ENCODE measurements at regions not wholly inside any gene's neighbourhood (a gene's known extent, or its start where the extent isn't known, plus 50 kb on each side); places are given as distances from the start of the nearest gene placed in this dataset.

DNA sequence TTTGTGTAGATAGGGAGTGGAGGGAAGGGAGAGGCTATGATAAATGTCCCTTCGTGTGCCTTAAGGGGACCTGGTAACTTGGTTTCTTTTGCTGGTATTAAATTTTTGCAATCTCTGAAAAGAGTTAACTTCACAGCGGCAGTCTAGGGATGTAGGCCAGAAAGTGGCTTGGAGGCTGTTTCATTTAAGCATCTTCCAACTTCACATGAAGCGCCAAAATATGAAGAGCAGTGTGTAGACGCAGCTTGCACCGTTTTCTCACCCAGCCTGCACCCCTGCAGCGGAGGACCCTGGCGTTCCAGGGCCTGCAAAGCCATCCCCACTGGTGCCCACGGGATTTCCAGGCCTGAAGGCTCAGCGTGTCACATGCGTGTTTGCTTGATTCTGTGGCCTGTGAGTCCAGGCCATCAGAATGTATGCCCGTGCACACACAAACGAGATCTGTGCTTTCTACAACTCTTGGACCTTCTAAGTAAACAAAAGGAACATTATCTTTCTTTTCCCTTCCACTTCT, 87.2 kb upstream of the EPB41L3 start:
- Histone ChIP-seq H3K36me3 (ENCODE audit: control insufficient read depth in 2 of 2, insufficient read depth in 2 of 2, low read length in 1 of 2) (no peaks in the 10 kb centered on the region), H3K4me1 (ENCODE audit: control insufficient read depth in 2 of 2, insufficient read depth in 2 of 2, low read length in 1 of 2) (peaks cover 4 to 9% of the 10 kb centered on the region in 2 donors), H3K27ac (ENCODE audit: low read depth in 2 of 2, low read length in 1 of 2) (no peak overlapping the region), H3K9me3 (ENCODE audit: control insufficient read depth in 2 of 2, insufficient read depth in 1 of 2, low read depth in 1 of 2, low read length in 1 of 2) (no peaks in the 10 kb centered on the region), H3K27me3 (ENCODE audit: control insufficient read depth in 1 of 2, insufficient read depth in 2 of 2, low read length in 2 of 2) (peaks cover 3 to 4% of the 10 kb centered on the region in 2 donors), H3K4me3 (ENCODE audit: low read depth in 1 of 2, low read length in 2 of 2) (peak overlapping the region in 1 of 2 donors; percentile 6)
- WGBS, 2 donors = 50 to 58% methylated on average over 12 of the region's 12 CpGs

DNA sequence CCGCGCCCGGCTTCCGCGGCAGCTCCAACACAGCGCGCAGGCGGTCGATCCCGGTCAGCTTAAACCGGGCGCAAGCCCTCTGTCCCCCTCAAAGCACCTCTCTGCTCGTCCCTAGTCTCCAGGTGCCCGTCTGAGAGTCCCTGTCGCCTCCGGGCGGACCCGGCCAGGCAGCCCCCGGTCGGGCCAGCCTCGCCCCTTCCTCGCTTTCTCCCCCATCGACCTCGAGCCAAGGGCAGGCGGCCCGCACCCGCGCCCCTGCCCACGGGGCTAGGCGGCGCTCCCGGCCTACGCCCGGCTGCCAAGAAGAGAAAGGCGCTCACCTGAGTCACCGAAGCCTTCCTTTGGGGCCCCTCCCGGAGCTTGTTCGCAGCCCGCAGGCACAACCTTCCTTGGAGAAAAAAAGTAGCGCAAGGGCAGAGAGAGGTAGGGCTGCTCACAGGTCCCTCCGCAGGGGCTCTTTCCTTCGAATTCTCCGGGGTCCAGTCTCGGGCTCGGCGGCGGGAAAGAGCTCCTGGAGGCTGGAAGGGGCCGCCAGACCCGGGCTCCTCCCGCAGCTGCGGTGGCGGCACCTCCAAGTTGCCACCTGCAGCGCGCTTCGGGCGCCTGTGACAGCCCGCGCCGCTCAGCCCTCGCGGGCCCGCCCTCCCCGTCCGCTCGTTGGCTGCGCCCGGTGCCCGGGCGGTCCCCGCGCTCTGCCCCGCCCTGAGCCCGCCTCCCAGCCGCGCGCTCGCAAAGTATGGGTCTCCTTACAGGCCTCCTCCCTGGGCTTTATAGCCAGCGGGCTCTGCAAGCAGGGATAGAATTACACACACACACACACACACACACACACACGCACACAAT, 86.5 kb upstream of the EPB41L3 start:
- Histone ChIP-seq H3K36me3 (ENCODE audit: control insufficient read depth in 2 of 2, insufficient read depth in 2 of 2, low read length in 1 of 2) (no peaks in the 10 kb centered on the region), H3K4me3 (ENCODE audit: low read depth in 1 of 2, low read length in 2 of 2) (peak overlapping the region; percentile 55 to 60), H3K4me1 (ENCODE audit: control insufficient read depth in 2 of 2, insufficient read depth in 2 of 2, low read length in 1 of 2) (peaks cover 4 to 9% of the 10 kb centered on the region in 2 donors), H3K27me3 (ENCODE audit: control insufficient read depth in 1 of 2, insufficient read depth in 2 of 2, low read length in 2 of 2) (peaks cover 3 to 4% of the 10 kb centered on the region in 2 donors), H3K9me3 (ENCODE audit: control insufficient read depth in 2 of 2, insufficient read depth in 1 of 2, low read depth in 1 of 2, low read length in 1 of 2) (no peaks in the 10 kb centered on the region), H3K27ac (ENCODE audit: low read depth in 2 of 2, low read length in 1 of 2) (peak overlapping the region; percentile 17 to 46)
- WGBS, 2 donors = 1% methylated on average over 69 to 79 of the region's 79 CpGs

DNA sequence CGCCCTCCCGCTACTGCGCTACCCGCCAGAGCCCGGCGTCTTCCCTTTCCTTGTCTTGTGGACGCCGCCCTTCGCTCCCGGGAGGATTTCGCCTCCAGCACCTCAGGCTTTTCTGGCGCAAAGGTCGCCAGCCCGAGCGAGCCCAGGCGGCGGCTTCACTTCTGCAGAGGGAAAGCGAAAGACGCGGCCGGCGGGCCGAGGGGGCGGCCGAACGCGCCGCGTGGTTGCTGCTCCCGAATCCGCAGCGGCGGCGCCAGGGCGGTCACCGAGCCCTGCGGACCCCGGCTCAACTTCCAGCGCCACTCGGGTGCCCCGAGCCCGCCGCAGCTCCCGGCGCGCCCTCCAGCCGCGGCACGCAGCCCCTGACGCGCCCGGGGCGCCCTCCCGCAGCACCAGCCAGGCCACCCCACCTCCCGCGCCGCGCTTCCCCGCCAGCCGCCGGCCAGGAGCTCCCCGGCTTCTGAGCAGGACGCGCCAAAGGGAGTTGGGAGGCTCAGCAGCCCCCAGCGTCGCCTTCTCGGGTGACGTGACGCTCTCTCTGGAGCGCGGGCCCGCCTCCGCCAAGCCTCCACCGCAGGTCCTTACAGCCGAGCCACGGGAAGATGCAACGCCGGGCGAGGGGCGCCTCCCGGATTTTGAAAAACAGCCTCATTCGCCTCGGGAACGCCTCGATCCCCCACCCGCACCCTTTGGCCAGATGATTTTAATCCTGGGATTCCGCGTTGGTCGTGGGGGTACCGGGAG, 84.9 kb upstream of the EPB41L3 start:
- H3K27me3 ChIP-seq (ENCODE audit: control insufficient read depth in 1 of 2, insufficient read depth in 2 of 2, low read length in 2 of 2) = peaks cover 3 to 4% of the 10 kb centered on the region in 2 donors
- WGBS, 2 donors = 1% methylated on average over 60 to 90 of the region's 90 CpGs
- peak overlapping the region; percentile 55 to 60 for H3K4me3 ChIP-seq (ENCODE audit: low read depth in 1 of 2, low read length in 2 of 2)
- no peaks in the 10 kb centered on the region for H3K9me3 ChIP-seq (ENCODE audit: control insufficient read depth in 2 of 2, insufficient read depth in 1 of 2, low read depth in 1 of 2, low read length in 1 of 2)
- no peaks in the 10 kb centered on the region for H3K36me3 ChIP-seq (ENCODE audit: control insufficient read depth in 2 of 2, insufficient read depth in 2 of 2, low read length in 1 of 2)
- peaks cover 4 to 9% of the 10 kb centered on the region in 2 donors for H3K4me1 ChIP-seq (ENCODE audit: control insufficient read depth in 2 of 2, insufficient read depth in 2 of 2, low read length in 1 of 2)
- H3K27ac ChIP-seq (ENCODE audit: low read depth in 2 of 2, low read length in 1 of 2) = peak overlapping the region; percentile 5 to 46

DNA sequence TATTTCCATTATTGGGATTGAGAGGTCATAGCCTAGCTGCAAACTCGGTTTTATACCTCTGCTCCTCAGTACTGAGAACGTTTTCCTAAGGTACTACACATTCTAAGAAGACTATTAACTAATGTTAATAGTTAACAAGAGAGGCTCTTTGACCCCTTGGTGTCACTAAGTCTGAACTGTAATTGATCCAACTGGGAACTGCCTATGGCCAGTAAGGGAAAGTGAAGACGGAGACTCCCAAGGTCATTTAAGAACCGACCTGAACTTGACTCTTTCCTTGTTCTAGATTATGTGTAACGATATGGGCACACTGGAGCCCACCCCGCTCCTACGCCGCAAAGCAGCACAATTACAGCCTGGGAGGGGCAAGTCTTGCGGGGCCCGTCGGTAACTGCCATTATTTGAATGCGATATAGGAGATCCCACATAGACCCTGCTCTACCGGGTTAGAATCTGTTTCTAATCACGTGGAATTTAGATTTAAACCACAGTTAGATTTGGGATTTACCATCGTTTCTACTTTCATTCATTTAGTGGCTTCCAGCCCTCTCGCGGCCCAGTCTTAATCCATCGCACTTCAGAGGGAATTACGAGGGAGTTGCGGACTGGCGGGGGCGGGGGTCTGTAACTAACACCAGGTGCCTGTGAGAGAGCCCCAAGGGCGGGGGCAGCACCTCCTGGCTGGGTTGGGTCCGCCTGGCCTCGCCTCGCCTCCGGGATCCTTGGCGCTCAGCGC, 84.1 kb upstream of the EPB41L3 start:
- Histone ChIP-seq H3K27ac (ENCODE audit: low read depth in 2 of 2, low read length in 1 of 2) (no peak overlapping the region), H3K36me3 (ENCODE audit: control insufficient read depth in 2 of 2, insufficient read depth in 2 of 2, low read length in 1 of 2) (no peaks in the 10 kb centered on the region), H3K9me3 (ENCODE audit: control insufficient read depth in 2 of 2, insufficient read depth in 1 of 2, low read depth in 1 of 2, low read length in 1 of 2) (no peaks in the 10 kb centered on the region), H3K27me3 (ENCODE audit: control insufficient read depth in 1 of 2, insufficient read depth in 2 of 2, low read length in 2 of 2) (peaks cover 3 to 4% of the 10 kb centered on the region in 2 donors), H3K4me1 (ENCODE audit: control insufficient read depth in 2 of 2, insufficient read depth in 2 of 2, low read length in 1 of 2) (peaks cover 4 to 9% of the 10 kb centered on the region in 2 donors), H3K4me3 (ENCODE audit: low read depth in 1 of 2, low read length in 2 of 2) (peak overlapping the region; percentile 55 to 60)
- WGBS, 2 donors = 14 to 20% methylated on average over 28 to 29 of the region's 29 CpGs

DNA sequence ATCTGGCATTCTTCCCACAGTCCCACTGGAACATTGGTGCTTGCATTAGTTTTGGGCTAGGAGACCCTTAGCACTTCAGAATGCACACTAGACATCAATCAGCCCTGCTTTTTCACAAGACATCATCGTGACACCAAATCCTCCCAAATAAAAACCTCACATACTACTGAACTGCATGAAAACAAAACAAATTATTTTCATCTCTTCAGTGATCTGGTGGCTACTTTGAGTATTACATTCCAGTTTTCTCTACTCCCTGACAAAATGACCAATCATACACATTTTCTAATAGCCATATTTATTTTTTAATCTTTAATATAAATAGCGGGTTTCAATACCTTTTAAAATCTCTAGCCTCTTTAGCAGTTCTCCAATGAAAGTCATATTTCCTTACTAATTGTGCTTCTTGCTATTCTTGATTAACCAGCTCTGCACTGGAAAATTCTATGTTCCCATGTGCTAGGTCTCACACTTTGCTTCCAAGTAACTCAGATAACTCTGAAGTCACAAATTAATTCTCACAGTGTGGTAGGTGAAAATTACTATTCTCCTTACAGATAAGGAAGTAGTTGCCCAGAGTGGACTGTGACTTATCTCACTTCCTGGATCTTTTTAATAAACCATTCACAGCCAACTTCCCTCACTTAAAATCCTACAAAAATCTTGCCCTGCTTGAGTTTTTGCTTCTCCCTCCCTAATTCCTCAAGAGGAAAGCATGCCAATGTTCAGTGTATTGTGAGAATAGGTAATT, 82.5 kb upstream of the EPB41L3 start:
- peaks cover 0 to 4% of the 10 kb centered on the region in 2 donors for H3K27me3 ChIP-seq (ENCODE audit: control insufficient read depth in 1 of 2, insufficient read depth in 2 of 2, low read length in 2 of 2)
- no peaks in the 10 kb centered on the region for H3K9me3 ChIP-seq (ENCODE audit: control insufficient read depth in 2 of 2, insufficient read depth in 1 of 2, low read depth in 1 of 2, low read length in 1 of 2)
- no peaks in the 10 kb centered on the region for H3K36me3 ChIP-seq (ENCODE audit: control insufficient read depth in 2 of 2, insufficient read depth in 2 of 2, low read length in 1 of 2)
- no peak overlapping the region for H3K27ac ChIP-seq (ENCODE audit: low read depth in 2 of 2, low read length in 1 of 2)
- H3K4me1 ChIP-seq (ENCODE audit: control insufficient read depth in 2 of 2, insufficient read depth in 2 of 2, low read length in 1 of 2) = peaks cover 4 to 9% of the 10 kb centered on the region in 2 donors
- WGBS, 2 donors = 88 to 90% methylated on average over 2 of the region's 2 CpGs
- no peak overlapping the region for H3K4me3 ChIP-seq (ENCODE audit: low read depth in 1 of 2, low read length in 2 of 2)

DNA sequence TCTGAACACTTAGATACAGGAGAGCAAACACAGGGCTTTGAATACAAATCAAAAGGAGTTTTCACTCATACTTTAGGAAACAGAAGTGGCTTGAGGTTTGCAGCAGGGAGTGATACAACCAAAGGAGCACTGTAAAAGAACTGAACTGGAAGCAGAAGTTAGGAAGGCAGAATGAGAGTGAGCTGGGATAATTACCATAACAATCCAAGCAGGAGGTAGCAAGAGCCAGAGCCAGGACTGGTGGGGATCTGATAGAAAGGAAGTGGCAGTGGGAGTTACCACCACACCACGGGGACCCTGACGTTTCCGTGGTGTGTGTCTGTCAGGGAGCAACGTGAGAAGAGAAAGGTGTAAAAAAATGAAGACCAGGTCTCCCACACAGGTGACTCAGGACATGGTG, 81.3 kb upstream of the EPB41L3 start:
- Histone ChIP-seq H3K36me3 (ENCODE audit: control insufficient read depth in 2 of 2, insufficient read depth in 2 of 2, low read length in 1 of 2) (no peaks in the 10 kb centered on the region), H3K27ac (ENCODE audit: low read depth in 2 of 2, low read length in 1 of 2) (no peak overlapping the region), H3K27me3 (ENCODE audit: control insufficient read depth in 1 of 2, insufficient read depth in 2 of 2, low read length in 2 of 2) (peaks cover 0 to 4% of the 10 kb centered on the region in 2 donors), H3K4me3 (ENCODE audit: low read depth in 1 of 2, low read length in 2 of 2) (no peak overlapping the region), H3K4me1 (ENCODE audit: control insufficient read depth in 2 of 2, insufficient read depth in 2 of 2, low read length in 1 of 2) (peaks cover 1 to 7% of the 10 kb centered on the region in 2 donors), H3K9me3 (ENCODE audit: control insufficient read depth in 2 of 2, insufficient read depth in 1 of 2, low read depth in 1 of 2, low read length in 1 of 2) (no peaks in the 10 kb centered on the region)
- 51 to 58% methylated on average over 4 of the region's 4 CpGs for WGBS, 2 donors

DNA sequence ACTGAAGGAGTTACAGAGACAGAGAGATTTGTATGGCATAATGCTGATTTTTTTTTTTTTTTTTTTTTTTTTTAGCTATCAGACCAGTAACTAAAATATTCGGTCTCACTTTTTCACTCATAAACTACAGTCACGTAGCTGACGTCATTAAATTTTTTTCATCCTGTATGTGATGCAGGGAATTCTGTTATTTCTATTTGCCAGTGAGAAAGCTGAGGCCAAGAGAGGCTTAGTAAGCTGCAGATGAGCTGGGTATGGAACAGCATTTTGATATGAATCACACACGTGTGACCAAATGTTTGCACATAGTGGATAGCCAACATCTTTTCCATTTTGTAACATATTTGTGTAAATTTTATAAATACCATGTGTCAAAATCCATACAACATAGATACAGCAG, 79.1 kb upstream of the EPB41L3 start:
- WGBS, 2 donors = 85 to 87% methylated on average over 4 of the region's 4 CpGs

DNA sequence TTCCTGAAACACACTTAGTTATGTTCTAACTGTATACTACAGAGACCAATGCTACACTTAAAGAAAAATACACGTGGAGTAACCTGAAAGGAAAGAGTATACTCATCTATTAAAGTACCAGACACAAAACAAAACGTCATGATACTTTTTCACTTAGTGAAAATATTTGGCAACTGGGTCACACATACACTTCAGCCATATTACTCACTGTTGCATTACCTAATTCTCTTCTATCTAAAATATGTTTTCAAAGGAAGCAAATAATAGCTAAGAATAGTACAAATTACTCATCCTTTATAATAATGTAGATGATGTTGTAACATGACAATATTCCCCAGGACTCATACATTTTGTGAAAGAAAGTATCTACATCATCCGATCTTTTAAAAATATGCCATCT, 76.5 kb upstream of the EPB41L3 start:
- WGBS, 2 donors = 38 to 54% methylated on average over 3 of the region's 3 CpGs
- no peak overlapping the region for H3K27ac ChIP-seq (ENCODE audit: low read depth in 2 of 2, low read length in 1 of 2)
- no peaks in the 10 kb centered on the region for H3K4me1 ChIP-seq (ENCODE audit: control insufficient read depth in 2 of 2, insufficient read depth in 2 of 2, low read length in 1 of 2)
- no peaks in the 10 kb centered on the region for H3K36me3 ChIP-seq (ENCODE audit: control insufficient read depth in 2 of 2, insufficient read depth in 2 of 2, low read length in 1 of 2)
- H3K9me3 ChIP-seq (ENCODE audit: control insufficient read depth in 2 of 2, insufficient read depth in 1 of 2, low read depth in 1 of 2, low read length in 1 of 2) = no peaks in the 10 kb centered on the region
- H3K4me3 ChIP-seq (ENCODE audit: low read depth in 1 of 2, low read length in 2 of 2) = no peak overlapping the region
- no peaks in the 10 kb centered on the region for H3K27me3 ChIP-seq (ENCODE audit: control insufficient read depth in 1 of 2, insufficient read depth in 2 of 2, low read length in 2 of 2)

More for the DNA sequence above, 79.1 kb upstream of the EPB41L3 start:
- H3K9me3 ChIP-seq (ENCODE audit: control insufficient read depth in 2 of 2, insufficient read depth in 1 of 2, low read depth in 1 of 2, low read length in 1 of 2) = no peaks in the 10 kb centered on the region
- no peaks in the 10 kb centered on the region for H3K4me1 ChIP-seq (ENCODE audit: control insufficient read depth in 2 of 2, insufficient read depth in 2 of 2, low read length in 1 of 2)
- H3K36me3 ChIP-seq (ENCODE audit: control insufficient read depth in 2 of 2, insufficient read depth in 2 of 2, low read length in 1 of 2) = no peaks in the 10 kb centered on the region
- peaks cover 0 to 3% of the 10 kb centered on the region in 2 donors for H3K27me3 ChIP-seq (ENCODE audit: control insufficient read depth in 1 of 2, insufficient read depth in 2 of 2, low read length in 2 of 2)
- no peak overlapping the region for H3K4me3 ChIP-seq (ENCODE audit: low read depth in 1 of 2, low read length in 2 of 2)
- H3K27ac ChIP-seq (ENCODE audit: low read depth in 2 of 2, low read length in 1 of 2) = no peak overlapping the region

DNA sequence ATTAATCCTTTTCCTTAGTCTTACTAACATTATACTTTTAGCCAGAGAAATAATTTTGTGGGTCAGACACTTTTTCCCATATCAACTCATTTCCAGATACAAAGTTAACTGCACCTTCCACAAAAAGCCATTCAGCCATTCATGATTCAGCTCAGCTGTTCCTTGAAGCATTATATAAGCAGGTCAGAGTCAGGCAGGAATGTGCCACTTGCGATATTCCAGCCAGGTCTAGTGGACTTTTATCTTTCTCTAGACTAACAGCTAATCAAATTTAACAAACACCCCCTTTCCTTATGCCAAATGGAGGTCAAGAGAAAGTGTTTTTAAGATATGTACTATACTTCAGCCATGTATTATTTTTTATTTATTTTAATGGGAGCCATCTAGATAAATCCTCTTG, 75.6 kb upstream of the EPB41L3 start:
- H3K4me3 ChIP-seq (ENCODE audit: low read depth in 1 of 2, low read length in 2 of 2) = no peak overlapping the region
- no peaks in the 10 kb centered on the region for H3K4me1 ChIP-seq (ENCODE audit: control insufficient read depth in 2 of 2, insufficient read depth in 2 of 2, low read length in 1 of 2)
- H3K9me3 ChIP-seq (ENCODE audit: control insufficient read depth in 2 of 2, insufficient read depth in 1 of 2, low read depth in 1 of 2, low read length in 1 of 2) = no peaks in the 10 kb centered on the region
- H3K27ac ChIP-seq (ENCODE audit: low read depth in 2 of 2, low read length in 1 of 2) = no peak overlapping the region
- no peaks in the 10 kb centered on the region for H3K27me3 ChIP-seq (ENCODE audit: control insufficient read depth in 1 of 2, insufficient read depth in 2 of 2, low read length in 2 of 2)
- no peaks in the 10 kb centered on the region for H3K36me3 ChIP-seq (ENCODE audit: control insufficient read depth in 2 of 2, insufficient read depth in 2 of 2, low read length in 1 of 2)
- 45 to 56% methylated on average over 1 of the region's 1 CpG for WGBS, 2 donors

Measured in esophagus (tissue), 2 donors.